ENCODE measurements at regions not wholly inside any gene's neighbourhood (a gene's known extent, or its start where the extent isn't known, plus 50 kb on each side); places are given as distances from the start of the nearest gene placed in this dataset.

GRCh38 chr22:27135031-27135981 lies 477.9 kb downstream of the MIAT start:
- Histone ChIP-seq H2AFZ (no peak overlapping the region), H3K4me2 (ENCODE audit: low read length) (no peak overlapping the region), H3K9ac (no peak overlapping the region), H3K27me3 (ENCODE audit: control insufficient read depth, insufficient read depth, low read length) (no peaks in the 10 kb centered on the region), H3K4me1 (no peaks in the 10 kb centered on the region), H3K27ac (no peak overlapping the region), H3K9me3 (ENCODE audit: control insufficient read depth, low read length) (no peaks in the 10 kb centered on the region), H3K4me3 (ENCODE audit: low read depth, low read length) (no peak overlapping the region), H3K36me3 (ENCODE audit: control insufficient read depth, insufficient read depth, low read length) (no peaks in the 10 kb centered on the region), H3K79me2 (no peaks in the 10 kb centered on the region)
- no peak for TF ChIP-seq CTCF (IDR thresholded peaks at IDR 0.05)

- Histone ChIP-seq H3K4me1 (no peaks in the 10 kb centered on the region), H2AFZ (no peak overlapping the region), H3K4me3 (ENCODE audit: low read depth, low read length) (no peak overlapping the region), H3K27me3 (ENCODE audit: control insufficient read depth, insufficient read depth, low read length) (no peaks in the 10 kb centered on the region), H3K36me3 (ENCODE audit: control insufficient read depth, insufficient read depth, low read length) (no peaks in the 10 kb centered on the region), H3K27ac (no peak overlapping the region), H3K4me2 (ENCODE audit: low read length) (no peak overlapping the region), H3K79me2 (no peaks in the 10 kb centered on the region), H3K9me3 (ENCODE audit: control insufficient read depth, low read length) (no peaks in the 10 kb centered on the region), H3K9ac (no peak overlapping the region)
- no peak for TF ChIP-seq CTCF (IDR thresholded peaks at IDR 0.05)
These were observed 479.2 kb downstream of the MIAT start for GRCh38 chr22:27136596-27136995.

GRCh38 chr22:27137871-27138337 lies 480.5 kb downstream of the MIAT start:
- H3K4me2 ChIP-seq (ENCODE audit: low read length): no peak overlapping the region
- no peaks in the 10 kb centered on the region for H3K4me1 ChIP-seq
- no peak overlapping the region for H3K27ac ChIP-seq
- no peaks in the 10 kb centered on the region for H3K9me3 ChIP-seq (ENCODE audit: control insufficient read depth, low read length)
- H2AFZ ChIP-seq: no peak overlapping the region
- H3K4me3 ChIP-seq (ENCODE audit: low read depth, low read length): no peak overlapping the region
- no peak for TF ChIP-seq CTCF (IDR thresholded peaks at IDR 0.05)
- no peak overlapping the region for H3K9ac ChIP-seq
- H3K36me3 ChIP-seq (ENCODE audit: control insufficient read depth, insufficient read depth, low read length): no peaks in the 10 kb centered on the region
- H3K27me3 ChIP-seq (ENCODE audit: control insufficient read depth, insufficient read depth, low read length): no peaks in the 10 kb centered on the region
- no peaks in the 10 kb centered on the region for H3K79me2 ChIP-seq

- H3K27me3 ChIP-seq (ENCODE audit: control insufficient read depth, insufficient read depth, low read length): no peaks in the 10 kb centered on the region
- no peak overlapping the region for H3K27ac ChIP-seq
- no peak overlapping the region for H3K4me3 ChIP-seq (ENCODE audit: low read depth, low read length)
- TF ChIP-seq CTCF (IDR thresholded peaks at IDR 0.05): no peak
- H3K9ac ChIP-seq: no peak overlapping the region
- no peaks in the 10 kb centered on the region for H3K79me2 ChIP-seq
- H3K9me3 ChIP-seq (ENCODE audit: control insufficient read depth, low read length): no peaks in the 10 kb centered on the region
- H2AFZ ChIP-seq: no peak overlapping the region
- no peaks in the 10 kb centered on the region for H3K4me1 ChIP-seq
- H3K4me2 ChIP-seq (ENCODE audit: low read length): no peak overlapping the region
- no peaks in the 10 kb centered on the region for H3K36me3 ChIP-seq (ENCODE audit: control insufficient read depth, insufficient read depth, low read length)
These were observed 481.1 kb downstream of the MIAT start for GRCh38 chr22:27138471-27138870.
